ENCODE measurements at regions not wholly inside any gene's neighbourhood (a gene's known extent, or its start where the extent isn't known, plus 50 kb on each side); places are given as distances from the start of the nearest gene placed in this dataset.

DNA sequence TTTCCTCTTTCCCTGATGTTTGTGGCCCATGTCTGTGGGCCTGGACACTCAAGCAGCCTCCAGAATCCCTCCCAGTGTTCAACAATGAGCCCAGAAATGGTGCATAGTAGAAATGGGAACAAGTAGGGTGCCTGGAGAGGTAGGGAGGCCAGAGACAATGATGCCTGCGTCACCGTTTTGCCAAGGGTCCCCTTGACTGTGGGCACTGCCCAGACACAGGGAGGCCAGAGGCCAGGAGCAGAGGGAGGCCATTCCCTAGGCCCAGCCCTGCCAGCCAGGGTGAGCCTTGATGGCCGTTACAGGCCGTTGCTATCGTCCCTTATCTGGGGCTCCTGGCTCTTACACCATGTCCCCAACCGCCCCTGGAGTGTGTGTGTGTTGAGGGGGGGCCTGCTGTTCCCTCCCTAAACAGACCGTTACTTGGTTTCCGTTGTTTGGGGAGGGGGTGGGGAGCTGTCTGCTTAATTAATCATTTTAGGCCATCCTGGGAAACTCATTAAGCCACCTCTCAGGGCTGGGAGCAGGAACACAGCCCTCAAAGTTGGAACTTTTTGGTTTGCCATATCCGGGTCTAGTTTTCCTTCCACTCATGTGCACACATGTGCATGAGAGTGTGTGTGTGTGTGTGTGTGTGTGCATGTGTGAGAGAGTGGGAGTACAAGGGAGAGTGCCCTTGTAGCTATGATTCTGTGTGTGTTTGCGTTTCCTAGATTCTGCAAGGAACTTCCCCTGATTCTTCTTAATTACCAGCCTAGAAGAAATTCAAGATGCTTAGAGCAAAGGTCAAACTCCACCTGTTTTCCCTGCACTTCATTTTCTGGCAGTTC lies 135.2 kb upstream of the HAAO start:
- in situ Hi-C loops (cut with HindIII; ENCODE audit: low pct_unique_long_range_greater_than_20kb, low sequenced_read_pairs), result no loop called here
- DNase-seq (ENCODE audit: low read depth, low spot score), result no peak

DNA sequence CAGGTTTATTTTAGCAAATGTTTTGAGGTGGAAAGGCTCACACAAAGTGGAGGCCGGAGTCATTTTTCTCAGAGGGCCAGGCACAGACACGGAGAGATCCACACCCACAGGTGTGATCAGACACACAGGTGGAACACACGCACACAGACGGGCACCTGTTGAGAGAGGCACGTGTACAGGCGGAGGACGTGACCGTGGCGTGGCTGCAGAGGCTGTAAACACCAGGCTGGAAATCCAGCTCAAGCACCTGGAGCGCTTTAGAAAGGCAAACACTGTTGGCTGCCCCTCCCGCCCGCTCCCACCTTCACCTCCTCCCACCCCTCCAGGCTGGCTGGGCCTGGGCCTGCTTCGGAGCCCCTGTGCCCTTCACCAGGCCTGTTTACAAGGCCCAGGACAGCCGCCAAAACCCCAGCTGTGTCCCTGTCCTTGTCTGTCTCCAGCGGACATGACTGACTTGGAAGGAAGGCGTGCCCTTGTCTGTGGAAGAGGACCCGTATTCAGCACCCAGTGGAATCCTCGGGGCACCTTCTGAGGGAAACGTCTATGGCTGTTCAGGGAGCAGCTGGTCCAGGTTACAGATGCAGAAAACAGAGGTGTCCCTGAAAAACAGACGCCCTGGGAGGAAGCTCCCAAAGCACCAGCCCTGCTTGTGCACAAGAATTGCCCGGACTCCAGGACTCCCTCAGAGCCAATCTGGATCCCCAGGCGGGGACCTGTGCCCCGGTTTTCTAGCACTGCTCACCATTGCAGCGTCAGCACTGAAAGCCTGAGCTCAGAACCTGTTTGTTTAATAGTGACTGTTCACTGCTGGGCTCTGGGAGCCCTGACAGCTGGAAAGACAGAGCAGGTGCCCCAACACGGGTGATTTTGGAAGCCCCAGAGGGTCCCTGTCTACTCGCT lies 134.3 kb upstream of the HAAO start:
- DNase-seq (ENCODE audit: low read depth, low spot score), result no peak
- in situ Hi-C loops (cut with HindIII; ENCODE audit: low pct_unique_long_range_greater_than_20kb, low sequenced_read_pairs), result no loop called here

DNA sequence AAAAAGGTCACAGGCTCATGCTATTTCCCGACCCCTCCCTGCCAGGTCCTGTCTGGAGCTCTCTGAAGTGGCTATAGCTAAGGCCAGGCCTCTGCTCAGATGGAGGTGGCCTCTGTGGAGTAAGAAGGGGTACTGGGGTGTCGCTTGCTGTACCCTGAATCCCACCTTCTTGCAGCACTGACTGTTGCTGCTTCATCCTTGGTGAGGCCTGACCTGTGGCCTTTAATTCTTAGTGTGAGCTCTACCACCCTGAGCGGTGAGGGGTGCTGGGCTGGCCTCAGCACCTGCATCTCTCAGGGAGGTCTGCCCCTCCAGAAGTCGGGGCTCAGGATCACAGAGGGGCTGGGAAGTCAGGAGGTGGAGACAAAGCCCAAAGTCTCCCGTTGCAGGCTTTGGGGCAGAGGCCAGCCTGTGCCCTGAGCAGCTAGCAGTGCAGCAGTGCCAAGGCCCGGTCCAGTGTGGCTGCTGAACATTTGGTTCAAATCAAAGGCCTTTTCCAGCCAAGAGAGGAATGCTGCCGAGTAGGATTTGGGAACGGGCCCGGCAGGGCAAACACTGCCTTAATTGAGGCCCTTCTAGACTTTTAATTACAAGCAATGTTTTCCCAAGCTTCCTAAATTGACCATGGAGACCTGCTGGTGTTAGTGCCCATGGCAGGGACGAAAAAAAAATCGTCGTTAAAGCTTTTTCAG lies 133.5 kb upstream of the HAAO start:
- in situ Hi-C loops (cut with HindIII; ENCODE audit: low pct_unique_long_range_greater_than_20kb, low sequenced_read_pairs), result no loop called here
- no peak for DNase-seq (ENCODE audit: low read depth, low spot score)

DNA sequence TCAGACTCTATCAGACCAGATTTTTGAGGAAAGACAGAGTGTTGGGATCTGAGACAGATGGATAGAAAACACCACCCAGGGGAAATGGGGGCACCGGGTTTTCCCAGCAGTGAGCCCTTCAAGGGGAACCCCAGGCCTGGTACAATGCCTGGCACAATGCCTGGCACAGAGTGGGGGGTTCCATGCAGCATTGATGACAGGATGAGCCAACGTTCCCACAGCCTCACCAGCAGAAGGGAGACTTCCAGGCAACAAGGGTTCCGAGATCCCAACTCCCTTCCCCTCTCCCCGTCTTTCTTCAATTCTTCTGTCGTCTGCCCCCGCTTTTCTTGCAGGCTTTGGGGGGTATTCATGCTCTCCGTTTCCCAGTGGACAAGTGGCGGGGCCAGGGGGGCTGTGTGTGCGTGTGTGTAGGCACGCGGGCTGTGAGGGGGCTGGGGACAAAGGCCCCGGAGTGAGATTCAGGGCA lies 132.1 kb upstream of the HAAO start:
- no peak for DNase-seq (ENCODE audit: low read depth, low spot score)
- in situ Hi-C loops (cut with HindIII; ENCODE audit: low pct_unique_long_range_greater_than_20kb, low sequenced_read_pairs), result no loop called here

DNA sequence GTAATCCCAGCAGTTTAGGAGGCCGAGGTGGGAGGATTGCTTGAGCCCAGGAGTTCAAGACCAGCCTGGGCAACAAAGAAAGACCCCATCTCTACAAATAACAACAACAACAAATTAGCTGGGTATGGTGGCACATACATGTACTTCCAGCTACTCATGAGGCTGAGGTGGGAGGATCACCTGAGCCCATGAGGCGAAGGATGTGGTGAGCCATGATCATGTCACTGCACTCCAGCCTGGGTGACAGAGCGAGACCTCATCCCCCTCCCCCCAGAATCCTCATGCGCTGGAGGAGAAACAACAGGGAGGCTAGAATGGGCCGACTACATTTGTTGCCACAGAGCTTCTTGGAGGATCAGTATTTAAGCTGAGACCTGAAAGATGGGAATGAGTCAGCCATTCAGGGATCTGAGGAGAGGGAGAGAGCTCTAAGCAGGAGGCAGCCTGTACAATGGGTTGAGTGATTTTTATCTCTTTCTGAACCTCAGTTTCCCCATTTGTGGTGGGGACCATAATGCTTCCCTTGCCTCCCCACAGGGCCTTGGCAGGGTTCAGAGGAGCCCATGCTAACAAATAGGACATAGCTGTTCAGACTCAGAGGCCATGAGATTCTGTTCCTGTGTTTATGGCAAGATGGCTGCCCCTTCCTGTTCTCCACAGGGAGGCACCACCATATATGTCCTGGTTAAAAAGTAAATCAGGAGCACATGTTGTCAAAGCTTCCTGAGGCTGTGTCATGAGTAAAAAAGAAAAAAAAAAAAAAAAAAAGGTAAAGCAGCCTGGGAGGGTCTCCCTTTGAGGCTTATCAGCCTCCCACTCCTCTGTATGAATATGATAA lies 131.4 kb upstream of the HAAO start:
- in situ Hi-C loops (cut with HindIII; ENCODE audit: low pct_unique_long_range_greater_than_20kb, low sequenced_read_pairs), result no loop called here
- DNase-seq (ENCODE audit: low read depth, low spot score), result no peak

DNA sequence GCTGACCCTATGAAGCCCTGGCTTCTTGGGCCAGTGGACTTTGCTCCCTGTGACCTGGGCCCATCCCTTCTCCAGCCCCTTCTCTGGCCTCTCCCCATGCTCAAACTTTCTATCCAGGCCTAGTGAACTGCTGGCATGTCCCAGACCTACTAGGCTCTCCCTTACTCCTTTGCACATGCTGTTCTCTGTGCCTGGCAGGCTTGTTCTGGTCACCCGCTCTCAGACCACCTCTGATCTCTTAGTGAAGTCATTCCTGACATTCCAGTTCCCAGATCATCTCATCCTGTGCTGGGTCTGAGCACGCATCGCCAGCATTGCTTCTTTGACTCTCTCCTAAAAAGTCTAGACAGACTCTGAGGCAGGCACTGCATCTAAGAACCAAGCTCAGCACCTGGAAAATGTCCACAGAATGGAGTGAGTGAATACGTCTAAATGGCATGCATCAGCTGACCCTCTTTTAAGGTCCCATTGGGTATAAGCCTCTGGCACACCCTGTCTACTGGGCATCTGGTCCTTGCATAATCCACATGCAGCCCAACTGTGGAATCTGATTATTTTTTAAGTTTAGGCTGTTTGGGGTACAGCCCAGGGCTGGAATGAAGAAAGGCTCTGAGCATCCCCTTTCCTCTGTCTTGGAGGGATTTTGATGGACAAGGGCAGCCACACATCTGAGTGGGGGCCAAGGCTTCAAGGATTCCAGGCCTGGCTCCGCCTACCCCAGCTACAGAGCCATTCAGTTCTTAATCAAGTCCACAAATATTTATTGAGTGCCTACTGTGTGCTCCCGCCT lies 130.6 kb upstream of the HAAO start:
- no peak for DNase-seq (ENCODE audit: low read depth, low spot score)

DNA sequence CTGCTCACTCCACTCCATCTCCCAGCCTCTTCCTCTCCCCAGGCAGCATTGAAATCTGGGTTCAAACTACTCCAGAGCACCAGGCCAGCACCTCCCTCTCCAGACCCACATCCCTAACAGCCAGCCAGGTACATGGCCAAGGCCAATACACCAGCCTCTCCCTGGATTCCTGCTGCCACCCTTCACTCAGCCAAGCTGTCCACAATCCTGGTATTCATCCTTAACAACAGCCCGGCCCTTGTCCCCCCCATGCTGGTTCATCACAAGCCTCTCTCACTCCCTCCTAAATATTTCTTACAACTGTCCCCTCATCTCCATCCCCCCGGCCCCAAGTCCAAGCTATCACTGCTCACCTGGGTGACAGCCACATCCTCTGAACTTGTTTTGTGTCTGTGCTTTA lies 129.9 kb upstream of the HAAO start:
- in situ Hi-C loops (cut with HindIII; ENCODE audit: low pct_unique_long_range_greater_than_20kb, low sequenced_read_pairs), result no loop called here
- DNase-seq (ENCODE audit: low read depth, low spot score), result no peak

More for the DNA sequence above, 130.6 kb upstream of the HAAO start:
- in situ Hi-C loops (cut with HindIII; ENCODE audit: low pct_unique_long_range_greater_than_20kb, low sequenced_read_pairs), result no loop called here

DNA sequence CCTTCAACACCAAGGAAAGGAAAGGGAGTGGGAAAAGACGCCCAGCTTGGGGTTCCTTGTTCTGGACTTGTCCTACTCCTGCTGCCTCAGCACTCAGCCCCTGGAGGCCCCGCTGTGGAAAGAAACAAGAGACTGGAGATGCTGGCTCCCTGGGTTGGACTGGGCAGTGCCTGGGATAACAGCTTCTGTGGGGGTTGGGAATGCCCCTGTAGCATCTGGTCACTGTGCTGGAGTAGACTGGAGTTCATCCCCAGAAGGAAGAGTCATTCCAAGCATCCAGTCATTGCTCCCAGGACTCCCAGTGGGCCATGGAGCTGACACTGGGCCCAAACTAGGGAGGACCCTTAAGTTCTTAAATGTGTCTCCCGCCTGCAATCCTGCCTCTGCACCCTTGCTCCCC lies 129.3 kb upstream of the HAAO start:
- DNase-seq (ENCODE audit: low read depth, low spot score), result no peak
- in situ Hi-C loops (cut with HindIII; ENCODE audit: low pct_unique_long_range_greater_than_20kb, low sequenced_read_pairs), result no loop called here

DNA sequence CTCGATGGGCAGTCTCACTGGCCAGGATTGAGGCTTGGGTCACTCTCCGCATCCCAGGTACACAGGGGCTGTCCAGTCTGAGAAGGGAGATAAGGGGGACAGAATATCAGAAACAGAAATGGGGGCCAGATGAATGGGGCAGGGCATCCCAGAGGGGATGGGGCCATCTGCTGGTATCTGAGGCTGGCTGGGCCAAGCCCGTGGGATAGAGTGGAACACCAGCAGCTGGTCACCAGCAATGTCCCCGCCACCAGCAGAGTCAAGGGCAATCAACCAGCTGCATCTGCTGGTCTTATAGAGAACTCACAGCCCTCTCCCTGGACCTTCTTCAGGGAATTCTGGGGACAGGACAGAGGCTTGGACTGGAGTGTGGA lies 128.8 kb upstream of the HAAO start:
- DNase-seq (ENCODE audit: low read depth, low spot score), result no peak
- in situ Hi-C loops (cut with HindIII; ENCODE audit: low pct_unique_long_range_greater_than_20kb, low sequenced_read_pairs), result no loop called here

DNA sequence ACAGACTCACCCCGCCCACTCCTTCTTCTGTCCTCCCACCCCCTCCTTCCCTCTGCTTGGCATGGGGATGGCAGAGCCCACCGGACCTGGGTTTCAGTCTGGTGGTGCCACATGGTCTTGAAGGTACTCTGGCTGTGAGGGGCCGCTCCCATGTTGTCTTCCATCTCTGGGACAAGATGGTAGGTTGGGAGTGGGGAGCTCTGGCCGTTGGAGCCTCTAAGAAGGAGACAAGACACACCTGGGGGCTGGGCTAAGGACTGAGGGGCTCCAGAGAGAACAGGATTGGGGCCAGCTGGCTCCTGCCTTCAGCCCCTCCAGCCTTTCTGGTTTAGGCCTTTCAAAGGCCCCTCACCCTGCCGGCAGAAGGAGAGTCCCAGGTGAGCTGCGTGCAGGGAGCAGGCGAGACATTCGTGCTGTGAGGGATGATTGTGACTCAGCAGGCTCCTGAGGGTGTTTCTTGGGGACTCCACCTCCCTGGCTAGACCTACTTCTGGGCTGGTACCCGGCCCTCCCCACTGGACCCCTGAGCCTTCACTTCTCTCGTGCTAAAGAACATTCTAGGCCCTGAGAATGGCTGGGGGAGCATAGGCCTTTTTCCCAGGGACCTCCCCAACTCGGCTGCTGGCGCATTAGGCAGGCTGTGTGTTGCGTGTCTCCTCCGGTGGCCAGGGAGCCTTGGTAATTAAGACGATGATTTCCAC lies 128.2 kb upstream of the HAAO start:
- in situ Hi-C loops (cut with HindIII; ENCODE audit: low pct_unique_long_range_greater_than_20kb, low sequenced_read_pairs), result no loop called here
- no peak for DNase-seq (ENCODE audit: low read depth, low spot score)

DNA sequence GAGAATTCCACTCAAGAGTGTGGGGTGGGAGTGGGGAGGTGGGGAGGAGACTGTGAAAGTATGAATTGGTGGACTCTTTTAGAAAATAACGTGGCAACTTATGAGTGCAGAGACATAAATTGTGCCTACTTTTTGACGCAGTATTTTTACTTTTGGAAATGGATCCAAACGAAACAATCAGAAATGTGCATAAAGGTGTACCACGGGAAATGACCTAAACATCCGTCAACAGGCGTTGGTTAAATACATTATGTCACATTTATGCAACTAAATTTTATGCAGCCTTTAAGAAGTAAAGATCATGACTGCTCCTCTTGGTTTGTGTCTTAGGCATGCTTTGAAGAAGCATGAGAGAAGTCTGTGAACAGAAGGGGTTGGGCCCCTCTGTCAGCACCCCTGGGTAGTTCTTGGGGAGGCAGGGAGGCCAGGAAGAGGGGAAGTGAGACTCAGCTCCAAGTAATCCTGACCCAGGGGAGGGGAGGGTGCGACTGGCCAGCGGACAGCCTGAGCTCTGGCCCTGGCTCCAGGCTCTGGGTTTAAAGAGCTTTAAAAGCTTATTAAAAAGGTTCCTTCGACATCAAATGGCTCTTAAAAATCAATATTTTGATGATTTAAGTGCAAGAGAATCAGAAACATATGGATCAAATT lies 126.4 kb upstream of the HAAO start:
- in situ Hi-C loops (cut with HindIII; ENCODE audit: low pct_unique_long_range_greater_than_20kb, low sequenced_read_pairs), result no loop called here
- no peak for DNase-seq (ENCODE audit: low read depth, low spot score)

DNA sequence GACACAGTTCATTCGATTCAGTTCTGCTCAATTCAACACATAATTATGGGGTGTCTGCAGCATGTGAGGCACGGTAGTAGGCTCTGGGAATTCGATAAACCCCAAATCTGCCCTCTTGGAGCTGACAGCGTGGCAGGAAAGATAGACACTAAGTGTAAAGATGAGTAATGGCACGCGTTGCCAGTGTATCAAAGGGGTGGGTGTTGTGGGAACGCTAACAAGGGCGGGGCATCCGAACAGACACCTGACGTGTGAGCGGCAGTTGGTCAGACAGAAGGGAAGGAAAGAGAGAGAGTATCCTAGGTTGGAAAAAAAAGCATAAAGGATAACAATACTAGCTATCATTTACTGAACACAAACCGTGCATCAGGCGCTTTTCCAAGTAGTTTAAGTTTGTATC lies 125.7 kb upstream of the HAAO start:
- in situ Hi-C loops (cut with HindIII; ENCODE audit: low pct_unique_long_range_greater_than_20kb, low sequenced_read_pairs), result no loop called here
- no peak for DNase-seq (ENCODE audit: low read depth, low spot score)

DNA sequence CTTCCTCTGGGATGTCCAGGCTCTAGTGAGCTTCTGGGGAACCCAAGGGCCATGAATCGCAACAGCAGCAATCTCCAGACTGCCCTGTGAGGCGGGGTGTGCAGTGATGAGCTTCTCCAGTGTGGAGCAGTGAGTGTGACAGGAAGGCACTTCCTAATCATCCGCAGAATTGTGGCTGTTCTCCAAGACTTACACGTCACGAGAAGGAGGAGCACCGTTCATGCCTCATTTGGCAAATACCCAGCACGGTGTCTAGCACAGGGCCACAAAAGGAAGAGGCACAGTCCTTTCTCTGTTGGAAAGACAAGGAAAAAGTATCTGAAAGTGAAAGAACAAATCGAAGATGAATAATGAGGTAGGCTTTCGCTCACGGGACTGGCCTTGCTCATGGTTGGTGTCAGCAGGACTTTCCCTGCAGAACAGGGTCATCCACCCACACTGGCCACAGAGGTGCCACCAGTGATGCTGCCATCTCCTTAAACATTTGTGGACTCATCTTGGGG lies 125.1 kb upstream of the HAAO start:
- in situ Hi-C loops (cut with HindIII; ENCODE audit: low pct_unique_long_range_greater_than_20kb, low sequenced_read_pairs), result no loop called here

DNA sequence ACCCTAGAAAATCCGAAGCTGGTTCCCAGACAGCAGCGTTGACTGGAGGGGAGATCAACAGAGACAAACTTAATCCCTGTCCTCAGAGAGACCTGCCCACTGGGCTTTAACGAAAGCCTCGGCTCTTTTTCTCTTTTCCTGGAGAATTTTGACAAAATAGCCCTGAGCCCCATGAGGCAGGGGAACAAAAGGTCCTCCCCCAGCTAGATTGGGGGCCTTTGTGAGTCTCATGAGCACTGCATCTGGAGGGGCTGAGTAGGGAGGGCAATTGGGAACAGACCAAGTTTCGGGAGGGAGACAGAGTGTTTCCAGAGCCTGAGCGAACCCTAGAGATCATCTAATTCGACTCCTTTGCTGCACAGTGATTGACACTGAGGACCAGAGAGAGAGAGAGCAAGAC lies 123.9 kb upstream of the HAAO start:
- in situ Hi-C loops (cut with HindIII; ENCODE audit: low pct_unique_long_range_greater_than_20kb, low sequenced_read_pairs), result no loop called here
- no peak for DNase-seq (ENCODE audit: low read depth, low spot score)

More for the DNA sequence above, 125.1 kb upstream of the HAAO start:
- peak; percentile 38 for DNase-seq (ENCODE audit: low read depth, low spot score)

DNA sequence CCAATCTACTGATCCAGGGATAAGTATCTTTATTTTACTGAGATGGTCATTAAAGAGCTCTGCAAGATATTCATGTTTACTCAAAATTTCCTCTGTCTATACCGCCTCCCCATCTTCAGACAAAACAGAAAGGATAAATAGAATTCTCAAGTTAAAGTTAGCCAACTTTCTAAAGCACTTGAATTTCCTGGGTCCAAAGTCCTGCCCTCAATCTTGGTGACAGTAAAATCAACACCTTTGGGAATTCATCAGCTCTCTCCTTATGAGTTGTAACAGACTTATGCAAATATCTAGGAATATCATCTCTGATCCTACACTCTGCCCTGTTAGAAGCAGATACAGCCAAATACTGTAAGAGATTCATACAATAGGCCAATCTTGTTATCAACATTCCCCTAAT lies 122.5 kb upstream of the HAAO start:
- no peak for DNase-seq (ENCODE audit: low read depth, low spot score)
- in situ Hi-C loops (cut with HindIII; ENCODE audit: low pct_unique_long_range_greater_than_20kb, low sequenced_read_pairs), result no loop called here

DNA sequence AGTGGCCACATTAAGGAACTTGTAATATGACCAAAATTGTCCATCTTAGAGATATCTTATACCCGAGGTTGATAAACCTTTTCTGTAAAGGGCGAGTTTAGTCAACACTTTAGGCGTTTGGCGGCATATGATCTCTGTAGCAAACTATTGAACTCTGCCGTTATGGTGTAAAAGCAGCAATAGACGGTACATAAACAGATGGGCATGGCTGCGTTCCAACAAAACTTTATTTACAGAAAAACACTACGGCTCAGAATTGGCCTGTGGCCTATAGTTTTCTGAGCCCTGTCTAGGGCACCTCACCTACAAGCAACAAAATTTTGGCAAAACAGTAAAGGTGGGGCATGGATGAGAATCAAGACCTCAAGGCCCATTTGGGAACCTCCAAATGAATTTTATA lies 121.9 kb upstream of the HAAO start:
- DNase-seq (ENCODE audit: low read depth, low spot score), result no peak
- in situ Hi-C loops (cut with HindIII; ENCODE audit: low pct_unique_long_range_greater_than_20kb, low sequenced_read_pairs), result no loop called here

All from SK-MEL-5 (cell line).